ENCODE measurements at regions not wholly inside any gene's neighbourhood (a gene's known extent, or its start where the extent isn't known, plus 50 kb on each side); places are given as distances from the start of the nearest gene placed in this dataset.

GRCh38 chr1:82401116-82401515 is 600.4 kb downstream of the ADGRL2 start:
- no peak for DNase-seq (ENCODE audit: low spot score)
- in situ Hi-C loops (cut with MboI; ENCODE audit: low pct_unique_long_range_greater_than_20kb, low sequenced_read_pairs, unreplicated experiment), result no loop called here
- TF ChIP-seq CTCF (IDR thresholded peaks at IDR 0.05; ENCODE audit: extremely low read depth, insufficient read depth, missing control alignments), result no peak

- in situ Hi-C loops (cut with MboI; ENCODE audit: low pct_unique_long_range_greater_than_20kb, low sequenced_read_pairs, unreplicated experiment), result no loop called here
- DNase-seq (ENCODE audit: low spot score), result no peak
- TF ChIP-seq CTCF (IDR thresholded peaks at IDR 0.05; ENCODE audit: extremely low read depth, insufficient read depth, missing control alignments), result no peak
Observed at GRCh38 chr1:82400521-82400920, 599.8 kb downstream of the ADGRL2 start.

GRCh38 chr1:82399093-82399492 is 598.4 kb downstream of the ADGRL2 start:
- in situ Hi-C loops (cut with MboI; ENCODE audit: low pct_unique_long_range_greater_than_20kb, low sequenced_read_pairs, unreplicated experiment), result no loop called here
- TF ChIP-seq CTCF (IDR thresholded peaks at IDR 0.05; ENCODE audit: extremely low read depth, insufficient read depth, missing control alignments), result no peak
- DNase-seq (ENCODE audit: low spot score), result no peak

- no peak for TF ChIP-seq CTCF (IDR thresholded peaks at IDR 0.05; ENCODE audit: extremely low read depth, insufficient read depth, missing control alignments)
- in situ Hi-C loops (cut with MboI; ENCODE audit: low pct_unique_long_range_greater_than_20kb, low sequenced_read_pairs, unreplicated experiment), result no loop called here
- no peak for DNase-seq (ENCODE audit: low spot score)
Observed at GRCh38 chr1:82398357-82398756, 597.6 kb downstream of the ADGRL2 start.

GRCh38 chr1:82395440-82395839 is 594.7 kb downstream of the ADGRL2 start:
- DNase-seq (ENCODE audit: low spot score), result no peak
- no peak for TF ChIP-seq CTCF (IDR thresholded peaks at IDR 0.05; ENCODE audit: extremely low read depth, insufficient read depth, missing control alignments)
- in situ Hi-C loops (cut with MboI; ENCODE audit: low pct_unique_long_range_greater_than_20kb, low sequenced_read_pairs, unreplicated experiment), result no loop called here

GRCh38 chr1:82392946-82393345 is 592.2 kb downstream of the ADGRL2 start:
- no peak for DNase-seq (ENCODE audit: low spot score)

More at GRCh38 chr1:82392946-82393345, 592.2 kb downstream of the ADGRL2 start:
- in situ Hi-C loops (cut with MboI; ENCODE audit: low pct_unique_long_range_greater_than_20kb, low sequenced_read_pairs, unreplicated experiment), result no loop called here
- TF ChIP-seq CTCF (IDR thresholded peaks at IDR 0.05; ENCODE audit: extremely low read depth, insufficient read depth, missing control alignments), result no peak

Data from GM13977 (cell line).